HG02763 (cell line): ENCODE measurements at regions not wholly inside any gene's neighbourhood (a gene's known extent, or its start where the extent isn't known, plus 50 kb on each side); places are given as distances from the start of the nearest gene placed in this dataset.
"Not testable (repeated sequence)": the region's sequence is repeated elsewhere in the genome, so short reads cannot be mapped to it uniquely, and the experiment has no call there.

Experiments used
- ATAC-seq: cut with Tn5 transposase; IDR thresholded peaks from one replicate; pipeline ENCODE4 v1.9.1; 2021; ENCODE audit warnings: mild to moderate bottlenecking, moderate library complexity; ENCODE audit not compliant: unreplicated experiment

DNA sequence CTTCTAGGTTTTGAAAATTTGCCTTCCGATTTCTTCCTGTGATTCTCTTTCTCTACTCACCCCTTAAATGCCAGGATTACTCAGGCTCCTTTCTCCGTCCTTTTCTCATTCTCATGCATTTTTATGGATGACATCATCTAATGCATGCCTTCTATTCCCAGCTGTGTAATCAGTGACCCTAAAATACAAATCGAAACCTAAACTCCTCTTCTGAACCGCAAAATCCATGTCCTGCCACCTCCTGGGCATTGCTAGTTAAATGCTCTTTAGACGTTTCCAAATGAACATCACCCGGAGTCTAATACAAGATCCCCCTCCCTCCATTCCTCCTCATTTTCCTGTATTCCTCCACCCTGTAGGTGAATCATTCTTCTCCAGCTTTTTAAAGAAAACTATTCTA, 1703.1 kb upstream of the FLRT2 start:
- no peak for ATAC-seq

DNA sequence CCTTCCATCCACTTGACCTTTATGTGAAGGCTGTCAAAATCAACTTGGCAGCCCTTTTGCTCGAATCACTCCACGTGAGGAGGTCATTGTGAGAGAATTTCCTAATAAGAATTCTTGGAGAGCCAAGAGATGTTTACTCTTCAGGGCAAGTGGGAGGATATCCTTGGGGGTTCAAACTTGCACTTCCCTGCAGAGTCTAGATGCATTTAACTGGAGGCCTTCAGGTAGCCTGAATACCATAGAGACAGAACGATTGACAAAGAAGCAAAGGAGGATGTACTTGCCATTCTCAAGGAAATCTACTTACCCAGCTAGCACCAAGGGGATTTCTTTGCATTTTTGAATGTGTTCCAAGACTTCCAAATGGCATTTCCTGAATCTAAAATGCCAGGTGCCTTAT, 1702.6 kb upstream of the FLRT2 start:
- no peak for ATAC-seq

DNA sequence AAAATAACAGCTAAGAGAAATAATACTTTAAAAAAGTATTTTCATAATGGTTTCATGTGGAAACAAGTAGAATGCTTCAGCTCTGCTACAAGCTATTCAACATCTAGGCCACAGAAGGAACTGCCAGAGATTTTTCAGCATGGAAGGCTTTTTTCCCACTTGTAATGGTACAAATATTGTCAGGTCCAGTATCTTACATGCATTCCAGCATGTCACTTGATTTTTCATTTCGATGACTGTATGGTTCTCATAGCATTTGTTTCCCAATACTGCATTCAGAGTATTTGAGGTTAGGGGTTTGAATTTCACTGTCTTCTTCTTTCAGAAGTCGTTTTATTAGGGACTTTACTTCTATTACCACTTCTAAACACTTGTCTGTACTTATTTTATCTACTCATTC, 1701.5 kb upstream of the FLRT2 start:
- no peak for ATAC-seq

DNA sequence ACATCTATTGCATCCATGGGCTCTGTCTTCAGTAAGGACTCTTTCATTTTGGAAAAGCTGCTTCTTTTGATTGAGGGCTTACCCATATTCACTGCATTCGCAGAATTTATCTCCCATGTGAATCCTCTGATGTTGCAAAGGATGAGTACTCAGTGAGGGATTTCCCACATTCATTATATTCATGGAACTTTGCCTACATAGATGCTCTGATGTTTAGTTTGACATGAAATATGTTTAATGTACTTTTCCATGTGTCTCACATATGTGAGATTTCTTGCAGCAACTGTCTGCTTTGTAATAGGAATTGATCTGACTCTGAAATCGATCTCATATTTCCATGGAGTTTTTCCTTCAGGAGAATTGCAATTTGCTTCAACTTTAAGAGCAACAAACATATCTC, 1699.6 kb upstream of the FLRT2 start:
- no peak for ATAC-seq

DNA sequence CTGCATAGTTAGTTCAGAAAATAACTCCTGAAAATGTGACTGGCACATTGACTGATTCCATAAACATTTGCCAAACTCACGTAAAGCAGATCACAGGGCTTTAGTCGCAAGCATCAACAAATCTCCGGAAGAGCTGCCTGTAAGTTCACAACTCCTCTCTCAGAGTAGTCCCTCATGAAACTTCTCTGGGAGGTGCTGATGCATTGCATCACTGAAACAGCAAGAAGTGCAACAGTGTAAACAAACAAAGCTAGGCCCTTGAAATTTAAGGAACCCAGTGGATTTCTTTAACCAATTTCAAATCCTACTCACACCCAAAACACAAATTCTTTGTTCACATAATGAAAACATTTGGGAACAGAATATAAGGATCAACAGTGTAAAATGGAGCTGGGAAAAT, 1691.7 kb upstream of the FLRT2 start:
- ATAC-seq, result no peak

DNA sequence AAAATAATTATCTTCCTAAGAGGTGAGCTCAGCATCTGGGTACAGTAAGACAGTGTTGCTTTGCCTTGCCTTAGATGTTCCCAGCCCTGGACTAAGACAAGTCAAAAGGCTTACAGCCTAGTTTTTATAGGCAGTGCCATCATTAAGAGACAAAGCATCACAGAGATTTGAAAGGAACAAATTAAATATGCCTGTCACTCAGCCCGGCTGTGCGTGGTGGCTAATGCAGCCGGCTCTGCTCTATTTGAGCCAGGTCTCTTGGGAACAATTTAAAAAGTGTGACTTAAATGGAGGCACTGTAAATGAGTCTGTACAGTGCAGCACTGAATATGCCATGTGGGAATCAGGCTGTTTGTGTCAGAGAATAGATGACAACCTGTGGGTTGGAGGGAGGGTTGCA, 1687.4 kb upstream of the FLRT2 start:
- no peak for ATAC-seq

DNA sequence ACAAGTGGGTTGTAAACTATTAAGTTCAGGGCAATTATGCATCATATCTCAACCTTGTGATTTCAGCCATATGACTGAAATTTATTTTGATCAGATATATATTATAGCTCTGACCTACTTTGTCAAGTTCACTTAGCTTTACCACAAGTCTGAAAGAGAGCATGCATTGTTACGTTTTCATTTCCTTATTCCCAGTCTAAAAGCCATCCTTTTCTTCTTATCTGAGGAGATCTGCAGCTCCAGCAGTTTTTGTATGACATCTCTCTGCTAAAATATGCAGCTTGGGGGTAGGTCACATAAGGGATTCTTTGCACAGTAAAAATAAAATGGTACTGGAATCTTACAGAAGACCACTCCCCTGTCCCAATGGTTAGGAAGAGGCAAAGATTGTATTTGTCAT, 1682.8 kb upstream of the FLRT2 start:
- no peak for ATAC-seq

DNA sequence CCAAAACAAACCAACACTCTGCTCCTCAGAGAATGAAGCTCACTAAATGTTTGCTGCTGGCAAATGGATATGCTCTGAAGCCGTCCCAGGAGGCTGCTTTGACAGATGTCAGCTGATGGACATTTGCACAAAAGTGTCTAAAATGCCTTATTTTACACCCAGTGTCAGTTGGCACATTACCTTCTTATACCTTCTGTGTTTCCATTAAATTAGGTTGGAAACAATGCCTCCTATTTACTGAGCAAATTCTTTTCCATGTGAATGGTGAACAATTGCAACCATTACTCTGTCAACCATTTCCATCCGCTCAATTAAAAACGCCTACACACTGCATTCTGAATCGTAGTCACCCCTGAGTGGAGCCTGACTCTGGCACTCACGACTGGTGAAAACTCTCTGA, 1679.9 kb upstream of the FLRT2 start:
- no peak for ATAC-seq

DNA sequence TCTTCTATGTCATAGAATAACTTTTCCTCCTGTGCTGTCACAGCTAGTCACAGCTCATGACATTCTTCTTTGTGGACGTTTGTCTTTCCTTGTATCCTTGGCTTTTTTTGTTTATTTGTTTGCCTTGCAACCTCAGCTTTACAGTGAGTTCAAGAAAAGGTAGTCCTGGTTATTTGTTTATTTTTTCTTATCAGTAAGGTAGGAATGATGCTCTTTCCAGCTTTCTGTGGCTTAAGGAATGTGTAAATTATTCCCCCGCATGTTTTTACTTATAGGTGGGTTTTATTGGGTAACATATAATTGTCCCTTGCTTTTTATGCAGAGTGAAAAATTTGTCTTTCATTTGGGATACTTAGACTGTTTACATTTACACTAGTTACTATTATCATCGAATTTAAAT, 1673.6 kb upstream of the FLRT2 start:
- no peak for ATAC-seq

DNA sequence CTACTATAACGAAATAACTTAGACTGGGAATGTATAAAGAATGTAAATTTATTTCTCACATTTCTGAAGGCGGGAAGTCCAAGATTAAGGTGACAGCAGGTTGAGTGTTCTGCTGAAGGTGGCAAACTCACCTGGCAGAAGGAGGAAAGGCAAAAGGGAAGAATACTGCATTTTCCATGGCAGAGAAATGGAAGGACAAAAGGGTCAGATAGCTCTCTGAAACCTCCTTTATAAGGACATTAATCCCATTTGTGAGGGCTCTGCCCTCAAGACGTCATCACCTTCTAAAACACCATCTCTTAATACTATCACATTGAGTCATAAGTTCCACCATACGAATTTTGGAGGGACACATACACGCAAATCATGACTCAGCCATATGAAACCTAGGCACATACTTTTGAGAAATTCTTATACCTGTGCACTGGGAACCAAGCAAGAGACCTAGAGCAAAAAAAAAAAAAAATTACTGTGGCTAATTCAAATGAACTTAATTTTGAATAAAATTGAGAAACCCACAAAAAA, 1669.3 kb upstream of the FLRT2 start:
- no peak for ATAC-seq

DNA sequence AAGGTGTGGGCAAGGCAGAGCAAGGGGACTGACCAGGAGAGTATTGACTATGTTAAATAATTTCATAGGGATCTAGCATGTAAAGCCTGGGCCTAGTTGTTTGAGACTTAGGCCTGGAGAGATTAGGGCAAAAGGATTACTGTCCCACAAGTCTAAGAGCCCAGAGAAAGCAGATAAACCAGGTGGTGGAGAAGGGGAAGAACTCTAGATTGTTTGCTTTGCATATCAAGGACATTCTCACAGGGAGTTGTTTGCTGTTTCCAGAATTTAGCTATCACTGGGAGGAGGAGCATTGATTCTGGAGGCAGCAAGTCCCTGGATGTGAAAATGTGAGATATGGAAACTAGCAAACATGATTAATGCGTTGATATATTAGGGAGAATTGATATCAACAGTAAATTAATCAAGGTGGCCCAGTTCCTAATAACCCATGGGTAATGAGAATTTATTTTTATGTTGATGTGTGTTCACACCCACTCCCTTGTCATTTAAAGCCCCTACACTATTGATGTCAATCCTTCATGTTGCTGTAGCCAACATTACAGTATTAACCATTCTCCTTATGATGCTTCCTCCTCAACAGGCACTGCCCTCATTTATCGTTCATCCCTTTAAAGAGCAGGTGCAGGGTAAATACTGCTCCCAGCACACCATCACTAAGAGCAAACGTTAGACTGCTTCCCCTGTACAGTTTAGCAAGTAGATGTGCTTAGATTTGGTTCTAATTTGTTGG, 1666.7 kb upstream of the FLRT2 start:
- no peak for ATAC-seq

DNA sequence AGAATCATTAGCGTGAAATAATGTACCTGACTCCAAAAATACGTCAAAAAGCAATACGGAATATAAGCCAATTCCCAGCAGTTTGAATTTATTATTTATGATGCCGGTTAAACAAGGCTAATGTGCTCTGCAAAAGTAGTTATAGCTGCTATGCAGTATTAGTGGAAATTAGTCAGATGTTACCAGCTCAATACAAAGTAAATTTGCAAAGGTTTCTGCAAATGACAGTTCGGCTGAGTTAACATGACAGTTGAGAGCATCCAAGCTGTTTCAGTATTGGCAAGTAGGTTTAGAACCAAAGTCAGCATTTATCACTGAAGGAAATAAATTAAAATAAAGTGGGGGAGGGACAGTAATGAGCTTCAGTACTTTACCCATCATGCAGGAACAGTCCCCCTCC, 1665.8 kb upstream of the FLRT2 start:
- no peak for ATAC-seq

DNA sequence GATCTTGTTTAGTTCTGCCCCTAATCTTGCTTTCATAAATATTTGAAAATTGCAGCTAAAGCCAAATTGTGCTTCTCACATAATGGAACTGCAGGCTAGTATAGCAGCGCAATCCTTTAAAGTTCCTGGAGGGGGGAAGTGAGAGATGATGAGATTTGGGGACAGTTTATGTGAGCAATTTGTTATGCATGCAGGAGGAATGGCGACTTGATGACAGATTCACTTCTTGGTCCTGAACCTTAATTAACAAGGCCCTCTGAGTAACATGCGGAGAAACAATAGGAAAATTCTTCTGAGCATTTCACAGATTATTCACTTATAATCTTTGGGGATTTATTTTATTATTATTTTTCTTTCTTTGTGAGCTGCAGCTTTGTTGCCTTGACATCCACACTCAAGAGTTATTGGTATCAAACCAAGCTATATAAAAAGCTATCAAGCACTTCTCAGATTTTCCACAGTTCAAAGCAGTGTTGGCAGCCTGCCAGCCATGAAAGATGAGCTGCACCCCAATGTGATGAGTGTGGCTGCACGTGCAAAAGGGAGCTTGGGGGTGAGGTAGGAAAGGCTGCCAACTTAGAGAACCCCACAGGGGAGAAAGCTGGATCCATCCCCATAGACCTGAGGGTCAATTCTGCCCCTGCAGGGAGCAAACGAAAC, 1662.2 kb upstream of the FLRT2 start:
- ATAC-seq, result no peak

DNA sequence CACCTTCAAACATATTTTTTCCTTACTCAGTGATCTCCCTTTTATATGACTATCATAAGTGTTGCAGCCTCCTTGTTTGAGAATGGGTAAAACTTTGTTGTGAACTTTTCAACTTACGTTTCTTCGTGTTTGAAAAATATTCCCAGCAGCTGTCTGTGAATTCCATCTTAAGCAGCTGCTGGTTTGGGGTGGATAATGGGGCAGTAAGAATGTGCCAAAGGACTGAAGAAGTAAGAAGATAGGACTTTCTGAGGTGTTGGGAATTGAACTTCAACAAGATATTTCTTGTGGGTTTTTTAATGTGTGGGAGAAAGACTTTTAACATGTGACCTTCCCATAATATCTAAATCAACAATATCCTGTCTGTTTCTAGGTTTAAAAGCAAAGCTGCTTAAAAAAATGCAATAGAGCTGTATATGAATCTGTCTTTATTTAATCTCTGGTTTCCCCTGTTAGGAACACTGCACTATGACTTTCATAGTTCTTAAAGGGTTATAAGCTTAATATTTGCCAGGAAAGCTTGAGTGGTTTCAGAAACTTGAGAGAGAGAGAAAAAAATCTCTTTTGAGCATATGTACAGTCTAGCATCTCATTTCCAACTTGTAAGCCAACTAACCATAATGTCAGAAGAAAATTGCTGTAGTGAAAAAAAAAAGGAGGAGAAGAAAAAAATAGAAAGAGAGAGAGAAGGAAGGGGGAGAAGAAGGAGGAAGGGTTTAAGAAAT, 1659.2 kb upstream of the FLRT2 start:
- no peak for ATAC-seq

DNA sequence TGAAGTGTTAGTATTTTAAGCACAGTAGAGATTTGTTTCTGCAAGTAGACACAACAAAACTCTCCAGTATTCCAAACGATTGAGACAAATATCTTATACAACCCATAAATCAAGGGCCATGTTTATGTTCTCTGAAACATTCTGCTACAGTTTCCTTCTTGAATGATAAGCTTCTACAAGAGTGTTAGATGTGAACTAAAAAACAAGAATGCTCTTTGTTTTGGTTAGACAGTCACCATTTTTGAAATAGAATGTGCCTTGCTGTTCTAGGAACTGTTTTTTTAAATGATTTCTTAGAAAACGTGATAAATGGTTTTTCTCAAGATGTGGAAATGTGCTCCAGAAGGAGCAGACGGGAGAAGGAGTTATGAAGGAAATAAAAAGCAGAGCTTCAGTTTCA, 1656.3 kb upstream of the FLRT2 start:
- ATAC-seq, result no peak

DNA sequence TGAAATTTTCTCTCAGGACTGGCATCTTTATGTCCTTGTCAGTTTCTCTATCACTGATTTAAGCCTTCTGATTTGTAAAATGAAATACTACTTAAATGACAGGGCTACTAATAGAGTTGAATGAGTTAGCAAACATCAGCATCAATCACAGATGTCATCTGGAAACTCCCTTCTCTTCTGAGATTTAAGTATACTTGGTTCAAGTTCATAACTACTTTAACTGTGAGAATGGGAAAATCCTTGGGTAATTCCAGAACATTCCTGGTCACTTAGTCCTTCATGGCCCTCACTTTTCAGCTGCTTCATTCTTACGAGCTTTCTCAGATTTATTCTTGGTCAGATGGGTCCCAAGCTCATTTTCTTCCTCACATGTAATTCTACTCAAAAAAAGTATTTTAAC, 1655.3 kb upstream of the FLRT2 start:
- no peak for ATAC-seq

DNA sequence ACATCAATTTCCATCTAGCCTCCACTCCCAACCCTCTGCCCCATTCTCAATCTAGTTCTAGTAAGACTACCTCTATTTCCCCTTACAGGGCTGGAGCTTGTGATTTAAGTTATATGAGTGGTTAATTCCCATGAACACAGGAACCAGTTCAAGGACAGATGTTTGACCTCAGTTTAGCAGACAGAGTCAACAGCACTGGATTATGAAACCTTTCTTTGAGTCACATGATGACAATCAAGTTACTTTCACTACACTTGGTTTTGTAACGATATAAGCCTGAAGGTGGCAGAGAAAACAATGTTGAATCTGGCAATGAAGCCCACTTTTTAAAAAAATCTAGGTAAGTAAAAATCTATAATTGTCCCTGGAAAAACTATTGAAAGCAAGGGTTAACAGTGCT, 1646.2 kb upstream of the FLRT2 start:
- ATAC-seq, result no peak

DNA sequence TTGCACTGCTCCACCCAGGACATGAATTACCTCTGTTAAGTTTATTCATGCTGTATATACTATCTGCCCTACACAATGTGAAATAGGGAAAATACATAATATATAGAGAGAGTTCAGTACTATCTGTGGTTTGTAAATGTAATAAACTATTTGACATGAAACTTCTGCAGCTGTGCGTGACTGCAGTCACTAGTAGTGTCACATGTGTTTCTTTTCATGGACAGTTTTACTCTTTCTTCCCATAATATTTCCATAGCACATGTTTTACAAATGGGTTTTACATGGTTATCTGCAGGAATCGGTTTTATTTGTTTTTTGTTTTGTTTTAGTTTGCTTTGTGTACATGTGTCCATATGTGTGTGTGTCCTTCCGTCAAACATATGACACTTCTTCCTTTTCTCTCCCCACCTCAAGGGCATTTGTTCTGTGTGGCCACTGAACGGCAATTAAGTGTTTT, 1644.1 kb upstream of the FLRT2 start:
- ATAC-seq, result no peak

DNA sequence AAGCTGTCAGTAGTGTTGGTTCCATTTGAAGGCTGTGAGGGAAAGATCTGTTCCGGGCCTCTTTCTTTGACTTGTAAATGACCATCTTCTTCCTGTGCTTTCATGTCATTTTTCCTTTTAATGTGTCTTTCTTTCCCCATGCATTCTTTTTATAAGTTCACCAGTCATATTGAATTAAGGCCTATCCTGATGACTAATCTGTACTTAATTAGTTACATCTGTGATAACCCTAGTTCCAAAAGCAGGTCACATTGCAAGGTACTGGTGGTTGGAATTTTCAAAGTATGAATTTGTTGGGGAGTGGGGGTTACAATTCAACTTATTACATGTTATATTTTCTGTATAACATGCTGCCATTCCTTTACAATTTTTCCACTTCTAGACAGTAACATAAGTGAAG, 1642.1 kb upstream of the FLRT2 start:
- ATAC-seq, result no peak

DNA sequence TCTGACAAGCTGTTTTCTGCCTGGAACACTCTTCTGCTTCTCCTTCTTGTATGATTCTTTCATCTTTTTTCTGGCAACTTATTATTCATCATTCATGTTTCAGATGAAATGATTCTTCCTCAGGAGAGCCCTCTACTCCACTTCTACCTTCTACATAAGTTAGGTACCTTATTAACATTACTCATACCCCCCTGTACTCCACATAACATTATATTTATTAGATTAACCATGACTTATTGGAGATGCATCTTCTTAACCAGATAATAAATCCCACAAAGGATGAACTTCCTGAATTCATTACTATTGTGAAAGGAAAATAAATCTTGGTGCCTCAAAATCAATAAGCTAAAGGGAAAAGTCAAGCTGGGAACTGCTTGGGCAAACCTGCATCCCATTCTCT, 1636.5 kb upstream of the FLRT2 start:
- ATAC-seq, result no peak

DNA sequence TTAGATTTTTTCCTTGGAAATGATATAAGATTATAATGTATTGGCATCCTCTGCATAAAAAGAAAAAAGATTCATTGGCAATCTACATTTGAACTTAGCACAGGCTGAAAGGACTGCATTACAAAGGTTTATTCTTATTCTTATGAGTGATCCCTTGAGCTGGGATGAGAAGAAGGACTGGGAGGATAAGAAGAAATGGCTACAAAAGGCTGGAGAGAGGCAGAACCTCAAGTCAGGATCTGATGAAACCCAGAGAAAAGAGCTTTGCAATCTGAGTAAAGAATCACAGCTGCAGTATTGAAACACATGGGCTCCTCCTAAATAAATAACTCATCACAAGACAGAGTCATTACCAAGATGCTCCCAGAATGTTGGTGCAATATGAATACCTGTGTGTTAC, 1635.4 kb upstream of the FLRT2 start:
- ATAC-seq, result no peak

DNA sequence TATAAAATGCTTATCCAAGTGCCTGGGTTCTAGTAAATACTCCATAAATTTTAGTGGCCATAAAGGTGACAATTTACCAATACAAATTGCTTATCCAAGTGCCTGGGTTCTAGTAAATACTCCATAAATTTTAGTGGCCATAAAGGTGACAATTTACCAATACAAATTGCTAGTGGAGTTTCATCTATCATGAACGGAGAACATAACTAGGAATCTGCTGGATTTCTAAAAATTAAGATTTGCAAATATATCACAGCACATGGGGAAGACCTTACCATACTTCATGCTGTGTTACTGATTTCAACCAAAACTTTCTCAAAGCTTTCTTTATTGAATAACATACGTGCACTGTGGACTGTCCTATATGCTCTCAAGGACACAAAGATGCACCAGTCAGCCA, 1631.4 kb upstream of the FLRT2 start:
- ATAC-seq, result not testable (repeated sequence)
